ENCODE measurements at regions not wholly inside any gene's neighbourhood (a gene's known extent, or its start where the extent isn't known, plus 50 kb on each side); places are given as distances from the start of the nearest gene placed in this dataset.
"Not testable (repeated sequence)": the region's sequence is repeated elsewhere in the genome, so short reads cannot be mapped to it uniquely, and the experiment has no call there.

DNA sequence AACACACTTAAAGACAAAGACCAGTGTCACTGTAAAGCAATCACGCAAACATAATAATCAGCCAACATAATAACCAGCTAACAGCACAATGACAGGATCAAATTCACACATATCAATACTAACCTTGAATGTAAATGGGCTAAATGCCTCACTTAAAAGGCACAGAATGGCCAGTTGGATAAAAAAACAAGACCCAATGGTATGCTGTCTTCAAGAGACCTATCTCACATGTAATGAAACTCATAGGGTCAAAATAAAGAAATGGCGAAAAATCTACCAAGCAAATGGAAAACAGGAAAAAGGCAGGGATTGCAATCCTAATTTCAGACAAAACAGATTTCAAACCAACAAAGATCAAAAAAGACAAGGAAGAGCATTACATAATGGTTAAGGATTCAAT lies 78.2 kb upstream of the RAB12 start:
- H3K9ac ChIP-seq (ENCODE audit: low read depth in 1 of 2, low read length in 2 of 2); DNase-seq (ENCODE audit: low spot score): not testable (repeated sequence)
- WGBS, result 49% methylated on average over 2 of the region's 2 CpGs

DNA sequence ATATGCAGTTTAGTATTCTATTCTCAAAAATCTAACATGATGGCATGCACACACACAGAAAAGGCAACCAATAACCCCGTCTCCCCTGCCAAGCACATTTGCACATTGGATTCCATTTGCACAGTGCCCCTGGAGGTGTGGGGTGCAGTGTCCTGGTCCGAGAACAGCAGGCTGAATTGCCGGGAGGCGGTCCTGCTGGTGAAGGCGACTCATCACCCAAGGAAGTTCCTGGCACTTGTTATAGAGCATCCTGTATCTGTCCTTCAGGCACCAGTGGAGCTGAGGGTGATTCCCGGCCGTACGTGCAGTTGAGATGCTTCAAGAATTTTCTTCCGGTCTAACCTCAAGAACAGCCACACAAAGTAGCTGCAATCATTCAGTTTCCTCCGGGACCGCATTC lies 73.0 kb upstream of the RAB12 start:
- H3K4me3 ChIP-seq (ENCODE audit: low read depth in 1 of 3, low read length in 3 of 3), result no peak overlapping the region
- no peak overlapping the region for H3K27ac ChIP-seq (ENCODE audit: low read depth in 1 of 2, low read length in 2 of 2)
- WGBS, result 76% methylated on average over 11 of the region's 11 CpGs
- DNase-seq (ENCODE audit: low spot score), result no peak
- no peaks in the 10 kb centered on the region for H3K27me3 ChIP-seq (ENCODE audit: control insufficient read depth in 4 of 4, insufficient read depth in 4 of 4, low read length in 3 of 4)
- no peaks in the 10 kb centered on the region for H3K36me3 ChIP-seq (ENCODE audit: control insufficient read depth in 4 of 4, insufficient read depth in 3 of 4, low read depth in 1 of 4, low read length in 3 of 4)
- H3K9me3 ChIP-seq (ENCODE audit: control insufficient read depth in 4 of 4, low read length in 3 of 4), result peaks cover 2 to 7% (median 7%) of the 10 kb centered on the region in 4 donors
- TF ChIP-seq, protein P1, sequence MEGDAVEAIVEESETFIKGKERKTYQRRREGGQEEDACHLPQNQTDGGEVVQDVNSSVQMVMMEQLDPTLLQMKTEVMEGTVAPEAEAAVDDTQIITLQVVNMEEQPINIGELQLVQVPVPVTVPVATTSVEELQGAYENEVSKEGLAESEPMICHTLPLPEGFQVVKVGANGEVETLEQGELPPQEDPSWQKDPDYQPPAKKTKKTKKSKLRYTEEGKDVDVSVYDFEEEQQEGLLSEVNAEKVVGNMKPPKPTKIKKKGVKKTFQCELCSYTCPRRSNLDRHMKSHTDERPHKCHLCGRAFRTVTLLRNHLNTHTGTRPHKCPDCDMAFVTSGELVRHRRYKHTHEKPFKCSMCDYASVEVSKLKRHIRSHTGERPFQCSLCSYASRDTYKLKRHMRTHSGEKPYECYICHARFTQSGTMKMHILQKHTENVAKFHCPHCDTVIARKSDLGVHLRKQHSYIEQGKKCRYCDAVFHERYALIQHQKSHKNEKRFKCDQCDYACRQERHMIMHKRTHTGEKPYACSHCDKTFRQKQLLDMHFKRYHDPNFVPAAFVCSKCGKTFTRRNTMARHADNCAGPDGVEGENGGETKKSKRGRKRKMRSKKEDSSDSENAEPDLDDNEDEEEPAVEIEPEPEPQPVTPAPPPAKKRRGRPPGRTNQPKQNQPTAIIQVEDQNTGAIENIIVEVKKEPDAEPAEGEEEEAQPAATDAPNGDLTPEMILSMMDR (IDR thresholded peaks at IDR 0.05; ENCODE audit: low read depth, low read length, missing input control), result no peak
- TF ChIP-seq JUND (IDR thresholded peaks at IDR 0.05) (no peak), EGR1 (IDR thresholded peaks at IDR 0.05; ENCODE audit: low read depth in 2 of 2) (no peak), NR2F2 (IDR thresholded peaks at IDR 0.05) (no peak), TAF1 (conservative IDR thresholded peaks at IDR 0.05) (no peak), FOXA1 (IDR thresholded peaks at IDR 0.05) (no peak), RAD21 (IDR thresholded peaks at IDR 0.05) (no peak), ATF3 (IDR thresholded peaks at IDR 0.05) (no peak), SP1 (IDR thresholded peaks at IDR 0.05) (no peak)
- TF ChIP-seq, protein P2, sequence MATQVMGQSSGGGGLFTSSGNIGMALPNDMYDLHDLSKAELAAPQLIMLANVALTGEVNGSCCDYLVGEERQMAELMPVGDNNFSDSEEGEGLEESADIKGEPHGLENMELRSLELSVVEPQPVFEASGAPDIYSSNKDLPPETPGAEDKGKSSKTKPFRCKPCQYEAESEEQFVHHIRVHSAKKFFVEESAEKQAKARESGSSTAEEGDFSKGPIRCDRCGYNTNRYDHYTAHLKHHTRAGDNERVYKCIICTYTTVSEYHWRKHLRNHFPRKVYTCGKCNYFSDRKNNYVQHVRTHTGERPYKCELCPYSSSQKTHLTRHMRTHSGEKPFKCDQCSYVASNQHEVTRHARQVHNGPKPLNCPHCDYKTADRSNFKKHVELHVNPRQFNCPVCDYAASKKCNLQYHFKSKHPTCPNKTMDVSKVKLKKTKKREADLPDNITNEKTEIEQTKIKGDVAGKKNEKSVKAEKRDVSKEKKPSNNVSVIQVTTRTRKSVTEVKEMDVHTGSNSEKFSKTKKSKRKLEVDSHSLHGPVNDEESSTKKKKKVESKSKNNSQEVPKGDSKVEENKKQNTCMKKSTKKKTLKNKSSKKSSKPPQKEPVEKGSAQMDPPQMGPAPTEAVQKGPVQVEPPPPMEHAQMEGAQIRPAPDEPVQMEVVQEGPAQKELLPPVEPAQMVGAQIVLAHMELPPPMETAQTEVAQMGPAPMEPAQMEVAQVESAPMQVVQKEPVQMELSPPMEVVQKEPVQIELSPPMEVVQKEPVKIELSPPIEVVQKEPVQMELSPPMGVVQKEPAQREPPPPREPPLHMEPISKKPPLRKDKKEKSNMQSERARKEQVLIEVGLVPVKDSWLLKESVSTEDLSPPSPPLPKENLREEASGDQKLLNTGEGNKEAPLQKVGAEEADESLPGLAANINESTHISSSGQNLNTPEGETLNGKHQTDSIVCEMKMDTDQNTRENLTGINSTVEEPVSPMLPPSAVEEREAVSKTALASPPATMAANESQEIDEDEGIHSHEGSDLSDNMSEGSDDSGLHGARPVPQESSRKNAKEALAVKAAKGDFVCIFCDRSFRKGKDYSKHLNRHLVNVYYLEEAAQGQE (IDR thresholded peaks at IDR 0.05), result no peak
- no peak overlapping the region for H3K9ac ChIP-seq (ENCODE audit: low read depth in 1 of 2, low read length in 2 of 2)
- no peaks in the 10 kb centered on the region for H3K4me1 ChIP-seq (ENCODE audit: control insufficient read depth in 4 of 4, insufficient read depth in 4 of 4, low read length in 3 of 4)

More for the DNA sequence above, 78.2 kb upstream of the RAB12 start:
- peaks cover 5 to 23% (median 8%) of the 10 kb centered on the region in 4 donors for H3K9me3 ChIP-seq (ENCODE audit: control insufficient read depth in 4 of 4, low read length in 3 of 4)
- not testable (repeated sequence) for H3K36me3 ChIP-seq (ENCODE audit: control insufficient read depth in 4 of 4, insufficient read depth in 3 of 4, low read depth in 1 of 4, low read length in 3 of 4); H3K4me1 ChIP-seq (ENCODE audit: control insufficient read depth in 4 of 4, insufficient read depth in 4 of 4, low read length in 3 of 4); H3K4me3 ChIP-seq (ENCODE audit: low read depth in 1 of 3, low read length in 3 of 3); H3K27ac ChIP-seq (ENCODE audit: low read depth in 1 of 2, low read length in 2 of 2); H3K27me3 ChIP-seq (ENCODE audit: control insufficient read depth in 4 of 4, insufficient read depth in 4 of 4, low read length in 3 of 4)

- Histone ChIP-seq H3K27me3 (ENCODE audit: control insufficient read depth in 4 of 4, insufficient read depth in 4 of 4, low read length in 3 of 4) (no peaks in the 10 kb centered on the region), H3K4me1 (ENCODE audit: control insufficient read depth in 4 of 4, insufficient read depth in 4 of 4, low read length in 3 of 4) (no peaks in the 10 kb centered on the region), H3K4me3 (ENCODE audit: low read depth in 1 of 3, low read length in 3 of 3) (no peak overlapping the region), H3K9me3 (ENCODE audit: control insufficient read depth in 4 of 4, low read length in 3 of 4) (peaks cover 2 to 7% (median 4%) of the 10 kb centered on the region in 4 donors), H3K27ac (ENCODE audit: low read depth in 1 of 2, low read length in 2 of 2) (no peak overlapping the region), H3K9ac (ENCODE audit: low read depth in 1 of 2, low read length in 2 of 2) (no peak overlapping the region), H3K36me3 (ENCODE audit: control insufficient read depth in 4 of 4, insufficient read depth in 3 of 4, low read depth in 1 of 4, low read length in 3 of 4) (no peaks in the 10 kb centered on the region)
- TF ChIP-seq HNF4G (IDR thresholded peaks at IDR 0.05), result no peak
- no peak for TF ChIP-seq MAX (IDR thresholded peaks at IDR 0.05)
- TF ChIP-seq, protein P2 (IDR thresholded peaks at IDR 0.05), result no peak
- TF ChIP-seq FOXA2 (IDR thresholded peaks at IDR 0.05), result no peak
- TF ChIP-seq RAD21 (IDR thresholded peaks at IDR 0.05), result no peak
- TF ChIP-seq RXRA (IDR thresholded peaks at IDR 0.05), result no peak
- no peak for TF ChIP-seq ATF3 (IDR thresholded peaks at IDR 0.05)
- TF ChIP-seq, protein P3, sequence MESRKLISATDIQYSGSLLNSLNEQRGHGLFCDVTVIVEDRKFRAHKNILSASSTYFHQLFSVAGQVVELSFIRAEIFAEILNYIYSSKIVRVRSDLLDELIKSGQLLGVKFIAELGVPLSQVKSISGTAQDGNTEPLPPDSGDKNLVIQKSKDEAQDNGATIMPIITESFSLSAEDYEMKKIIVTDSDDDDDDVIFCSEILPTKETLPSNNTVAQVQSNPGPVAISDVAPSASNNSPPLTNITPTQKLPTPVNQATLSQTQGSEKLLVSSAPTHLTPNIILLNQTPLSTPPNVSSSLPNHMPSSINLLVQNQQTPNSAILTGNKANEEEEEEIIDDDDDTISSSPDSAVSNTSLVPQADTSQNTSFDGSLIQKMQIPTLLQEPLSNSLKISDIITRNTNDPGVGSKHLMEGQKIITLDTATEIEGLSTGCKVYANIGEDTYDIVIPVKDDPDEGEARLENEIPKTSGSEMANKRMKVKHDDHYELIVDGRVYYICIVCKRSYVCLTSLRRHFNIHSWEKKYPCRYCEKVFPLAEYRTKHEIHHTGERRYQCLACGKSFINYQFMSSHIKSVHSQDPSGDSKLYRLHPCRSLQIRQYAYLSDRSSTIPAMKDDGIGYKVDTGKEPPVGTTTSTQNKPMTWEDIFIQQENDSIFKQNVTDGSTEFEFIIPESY (IDR thresholded peaks at IDR 0.05), result no peak
- no peak for DNase-seq (ENCODE audit: low spot score)
- WGBS, result 84% methylated on average over 14 of the region's 14 CpGs
Observed at GRCh38 chr18:8536922-8537321, 72.3 kb upstream of the RAB12 start.

All from liver (tissue), 8 donors.